OCI-LY3 (cell line): ENCODE measurements at regions not wholly inside any gene's neighbourhood (a gene's known extent, or its start where the extent isn't known, plus 50 kb on each side); places are given as distances from the start of the nearest gene placed in this dataset.

Source experiments
- H2AFZ ChIP-seq: fragments of 200-600, 300-600 bp; shearing (Covaris generic); 2 replicates; pipeline ENCODE4 v1.6.0; 2014; ENCODE audit warnings: antibody characterized with exemption, low read depth, low read length
- H3K27ac ChIP-seq: fragments of 200-600, 300-600 bp; sonication (generic); 2 replicates; pipeline ENCODE4 v1.5.1; 2014; ENCODE audit warnings: mild to moderate bottlenecking, low read length, moderate library complexity, mixed read lengths
- H3K27me3 ChIP-seq: fragments of 200-600, 300-600 bp; sonication (generic); 2 replicates; pipeline ENCODE4 v1.6.1; 2014; ENCODE audit warnings: low read depth, low read length, mixed read lengths
- H3K36me3 ChIP-seq: fragments of 200-600, 300-600 bp; sonication (generic); replicated peaks from 2 replicates; pipeline ENCODE3; 2014; ENCODE audit warnings: low read depth, low read length, mixed read lengths
- H3K4me1 ChIP-seq: fragments of 300-600, 200-600 bp; sonication (generic); 2 replicates; pipeline ENCODE4 v1.6.1; 2014; ENCODE audit warnings: low read length, mixed read lengths
- H3K4me2 ChIP-seq: fragments of 200-600, 300-600 bp; sonication (generic); 2 replicates; pipeline ENCODE4 v1.6.1; 2014; ENCODE audit warnings: low read length, mixed read lengths
- H3K4me3 ChIP-seq: fragments of 300-600, 200-600 bp; sonication (generic); 2 replicates; pipeline ENCODE4 v1.5.1; 2014; ENCODE audit warnings: antibody characterized with exemption, mild to moderate bottlenecking, low read length, moderate library complexity
- H3K79me2 ChIP-seq: fragments of 300-600, 200-600 bp; shearing (Covaris generic); 2 replicates; pipeline ENCODE4 v1.6.1; 2014; ENCODE audit warnings: mild to moderate bottlenecking, low read length, mixed read lengths
- H3K9ac ChIP-seq: fragments of 300-600, 200-600 bp; shearing (Covaris generic); 2 replicates; pipeline ENCODE4 v1.6.0; 2014; ENCODE audit warnings: mild to moderate bottlenecking, low read length, moderate library complexity
- H3K9me3 ChIP-seq: fragments of 200-600, 300-600 bp; shearing (Covaris generic); 2 replicates; pipeline ENCODE4 v1.6.1; 2014; ENCODE audit warnings: low read length, mixed read lengths; ENCODE audit not compliant: insufficient read depth
- H4K20me1 ChIP-seq: fragments of 200-600, 300-600 bp; sonication (generic); 2 replicates; pipeline ENCODE4 v1.6.1; 2016; ENCODE audit warnings: low read length, mixed read lengths; ENCODE audit not compliant: insufficient read depth
- CTCF ChIP-seq: fragments of 200-600, 300-600 bp; sonication (generic); IDR thresholded peaks from 2 replicates; pipeline ENCODE4 v1.5.1; 2014; ENCODE audit warnings: antibody characterized with exemption, low read length, low read depth
- EZH2phosphoT487 ChIP-seq: fragments of 200-600 bp; shearing (Covaris generic); IDR thresholded peaks from 2 replicates; pipeline ENCODE4 v1.6.1; 2018; ENCODE audit warnings: antibody characterized with exemption, mixed run types, low read depth

DNA sequence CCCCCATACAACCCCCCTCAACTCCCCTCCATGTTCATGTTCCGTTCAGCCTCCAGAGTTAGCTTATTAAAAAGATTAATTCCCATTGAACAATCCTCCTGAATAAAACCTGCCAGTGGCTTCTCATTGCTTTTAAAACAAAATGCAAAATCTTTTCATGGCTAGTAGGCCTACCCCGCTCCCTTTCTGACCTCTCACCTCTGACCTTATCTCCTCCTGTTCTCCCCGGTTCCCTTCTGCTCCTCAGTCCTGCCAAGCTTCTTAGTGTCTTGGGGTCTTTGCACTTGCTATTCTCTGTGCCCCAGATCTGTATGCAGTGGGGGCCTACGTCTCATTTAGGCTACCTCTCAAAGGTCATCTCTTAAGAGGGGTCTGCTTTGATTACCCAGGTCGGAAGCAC lies 64.3 kb downstream of the RHOB start:
- Histone ChIP-seq H3K27ac (no peak overlapping the region), H3K27me3 (peaks cover 21% of the 10 kb centered on the region), H4K20me1 (no peaks in the 10 kb centered on the region), H3K4me2 (no peak overlapping the region), H3K79me2 (no peaks in the 10 kb centered on the region), H3K4me3 (no peak overlapping the region), H3K36me3 (no peaks in the 10 kb centered on the region), H2AFZ (no peak overlapping the region), H3K9ac (no peak overlapping the region), H3K9me3 (no peaks in the 10 kb centered on the region), H3K4me1 (peaks cover 15% of the 10 kb centered on the region)
- TF ChIP-seq CTCF, result no peak
- TF ChIP-seq EZH2phosphoT487, result no peak

DNA sequence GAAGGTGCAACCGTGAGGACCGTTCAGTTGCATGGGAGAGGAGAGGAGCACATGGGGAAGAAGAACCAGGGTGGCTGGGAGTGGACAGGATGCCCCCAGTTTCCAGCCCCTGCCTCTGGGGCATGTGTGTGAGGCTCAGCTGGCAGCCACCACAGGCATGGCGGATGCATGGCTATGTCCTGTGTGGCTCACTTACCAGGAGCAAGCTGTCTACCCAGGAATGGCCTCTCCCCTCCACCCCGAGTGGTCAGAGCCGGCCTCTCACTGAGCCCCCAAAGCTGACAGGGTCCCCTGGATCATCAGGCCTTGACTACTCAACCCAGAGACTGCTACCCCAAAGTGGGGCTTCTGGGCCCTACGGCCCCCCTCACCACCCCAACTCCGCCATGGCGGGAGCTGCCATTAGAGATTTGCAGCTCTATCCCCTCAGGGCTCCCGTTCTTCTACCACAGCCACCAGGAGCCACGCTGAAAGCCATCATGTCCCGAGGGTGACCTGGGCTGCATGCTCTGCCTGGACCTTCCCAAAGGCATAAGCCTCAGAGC lies 65.3 kb downstream of the RHOB start:
- no peak overlapping the region for H3K27ac ChIP-seq
- no peak overlapping the region for H3K4me2 ChIP-seq
- no peak overlapping the region for H3K4me3 ChIP-seq
- peaks cover 22% of the 10 kb centered on the region for H3K27me3 ChIP-seq
- H4K20me1 ChIP-seq, result no peaks in the 10 kb centered on the region
- no peaks in the 10 kb centered on the region for H3K36me3 ChIP-seq
- no peaks in the 10 kb centered on the region for H3K9me3 ChIP-seq
- no peak overlapping the region for H3K9ac ChIP-seq
- peaks cover 19% of the 10 kb centered on the region for H3K4me1 ChIP-seq
- H2AFZ ChIP-seq, result no peak overlapping the region
- TF ChIP-seq CTCF (no peak), EZH2phosphoT487 (no peak)
- no peaks in the 10 kb centered on the region for H3K79me2 ChIP-seq

DNA sequence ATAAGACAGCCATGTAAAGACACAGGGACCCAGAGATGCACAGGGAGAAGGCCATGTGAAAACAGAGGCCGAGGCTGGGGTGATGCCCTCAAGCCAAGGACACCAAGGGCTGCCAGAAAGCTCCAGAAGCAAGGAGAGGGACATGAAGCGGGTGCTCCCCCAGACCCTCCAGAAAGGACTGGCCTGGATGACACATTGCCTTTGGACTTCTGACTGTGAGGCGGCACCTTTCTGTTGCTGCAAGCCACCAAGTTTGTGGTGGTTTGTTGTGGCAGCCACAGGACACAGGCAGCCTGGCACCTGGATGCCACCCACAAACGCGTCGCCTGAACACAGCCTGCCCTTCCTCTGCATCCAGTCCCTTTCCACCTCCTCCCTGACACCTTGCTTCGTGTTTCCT lies 67.1 kb downstream of the RHOB start:
- TF ChIP-seq EZH2phosphoT487, result no peak
- TF ChIP-seq CTCF, result no peak
- Histone ChIP-seq H3K4me3 (no peak overlapping the region), H3K79me2 (no peaks in the 10 kb centered on the region)

DNA sequence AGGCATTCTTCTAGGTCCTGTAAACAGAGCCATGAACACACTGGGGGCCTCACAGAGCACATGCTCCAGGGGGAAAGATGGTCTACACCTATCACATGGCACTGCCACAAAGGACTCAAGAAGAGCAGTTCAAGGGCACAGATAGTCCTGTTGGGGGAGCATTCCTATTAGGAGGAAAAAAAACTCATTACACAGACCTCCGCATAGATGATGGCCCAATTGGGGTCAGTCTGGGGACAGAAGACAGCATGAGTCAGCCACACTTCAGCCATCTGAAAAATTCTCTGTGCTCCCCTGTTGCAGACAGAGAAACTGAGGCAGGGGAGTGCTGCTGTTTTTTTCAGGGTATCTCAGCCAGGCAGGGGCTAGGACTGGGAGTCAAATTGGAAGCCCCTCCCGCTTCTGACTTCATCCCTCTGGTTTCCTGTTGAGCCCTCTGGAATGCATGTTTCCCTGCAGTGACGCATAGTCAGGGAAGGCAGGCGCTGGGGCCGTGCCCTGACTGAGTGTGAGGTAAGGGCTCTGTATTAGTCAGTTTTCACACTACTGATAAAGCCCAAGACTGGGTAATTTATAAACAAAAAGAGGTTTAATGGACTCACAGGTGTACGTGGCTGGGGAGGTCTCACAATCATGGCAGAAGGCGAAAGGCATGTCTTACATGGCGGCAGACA lies 67.9 kb downstream of the RHOB start:
- H3K9ac ChIP-seq, result no peak overlapping the region
- H3K27ac ChIP-seq, result no peak overlapping the region

More for the DNA sequence above, 67.1 kb downstream of the RHOB start:
- Histone ChIP-seq H3K4me2 (no peak overlapping the region), H2AFZ (no peak overlapping the region), H3K27me3 (peaks cover 21% of the 10 kb centered on the region), H3K9ac (no peak overlapping the region), H4K20me1 (no peaks in the 10 kb centered on the region), H3K4me1 (peaks cover 16% of the 10 kb centered on the region), H3K27ac (no peak overlapping the region), H3K36me3 (no peaks in the 10 kb centered on the region), H3K9me3 (no peaks in the 10 kb centered on the region)

More for the DNA sequence above, 67.9 kb downstream of the RHOB start:
- no peak for TF ChIP-seq EZH2phosphoT487
- no peak for TF ChIP-seq CTCF
- Histone ChIP-seq H3K79me2 (no peaks in the 10 kb centered on the region), H4K20me1 (no peaks in the 10 kb centered on the region), H3K4me1 (peaks cover 16% of the 10 kb centered on the region), H3K9me3 (no peaks in the 10 kb centered on the region), H3K4me3 (no peak overlapping the region), H3K4me2 (no peak overlapping the region), H3K27me3 (peaks cover 23% of the 10 kb centered on the region), H3K36me3 (no peaks in the 10 kb centered on the region), H2AFZ (no peak overlapping the region)
